ENCODE measurements at regions not wholly inside any gene's neighbourhood (a gene's known extent, or its start where the extent isn't known, plus 50 kb on each side); places are given as distances from the start of the nearest gene placed in this dataset.

GRCh38 chr18:67276638-67277037 lies 239.9 kb downstream of the DSEL start:
- Histone ChIP-seq H3K36me3 (ENCODE audit: control insufficient read depth in 4 of 4, insufficient read depth in 3 of 4, low read depth in 1 of 4, low read length in 3 of 4) (no peaks in the 10 kb centered on the region), H3K27me3 (ENCODE audit: control insufficient read depth in 4 of 4, insufficient read depth in 4 of 4, low read length in 3 of 4) (peaks cover 0 to 3% (median 0%) of the 10 kb centered on the region in 4 donors), H3K4me1 (ENCODE audit: control insufficient read depth in 4 of 4, insufficient read depth in 4 of 4, low read length in 3 of 4) (no peaks in the 10 kb centered on the region), H3K9me3 (ENCODE audit: control insufficient read depth in 4 of 4, low read length in 3 of 4) (no peaks in the 10 kb centered on the region), H3K4me3 (ENCODE audit: low read depth in 1 of 3, low read length in 3 of 3) (no peak overlapping the region), H3K9ac (ENCODE audit: low read depth in 1 of 2, low read length in 2 of 2) (no peak overlapping the region), H3K27ac (ENCODE audit: low read depth in 1 of 2, low read length in 2 of 2) (no peak overlapping the region)
- DNase-seq (ENCODE audit: low spot score) = no peak
- 72% methylated on average over 4 of the region's 4 CpGs for WGBS
- no peak for TF ChIP-seq REST (IDR thresholded peaks at IDR 0.05)
- TF ChIP-seq SP1 (IDR thresholded peaks at IDR 0.05) = no peak
- no peak for TF ChIP-seq RXRA (IDR thresholded peaks at IDR 0.05)
- no peak for TF ChIP-seq EGR1 (IDR thresholded peaks at IDR 0.05; ENCODE audit: low read depth in 2 of 2)
- TF ChIP-seq CTCF (IDR thresholded peaks at IDR 0.05; ENCODE audit: low read depth, low read length, missing input control) = no peak
- no peak for TF ChIP-seq GABPA (IDR thresholded peaks at IDR 0.05 in 1 of 2, conservative IDR thresholded peaks at IDR 0.05 in 1 of 2)
- TF ChIP-seq HNF4A (conservative IDR thresholded peaks at IDR 0.05) = no peak
- no peak for TF ChIP-seq JUND (IDR thresholded peaks at IDR 0.05)
- TF ChIP-seq ZBTB33 (IDR thresholded peaks at IDR 0.05) = no peak
- no peak for TF ChIP-seq FOXA1 (IDR thresholded peaks at IDR 0.05)
- no peak for TF ChIP-seq YY1 (IDR thresholded peaks at IDR 0.05)
- TF ChIP-seq RAD21 (IDR thresholded peaks at IDR 0.05) = no peak
- no peak for TF ChIP-seq MAX (IDR thresholded peaks at IDR 0.05)

- DNase-seq (ENCODE audit: low spot score) = no peak
- Histone ChIP-seq H3K36me3 (ENCODE audit: control insufficient read depth in 4 of 4, insufficient read depth in 3 of 4, low read depth in 1 of 4, low read length in 3 of 4) (no peaks in the 10 kb centered on the region), H3K9ac (ENCODE audit: low read depth in 1 of 2, low read length in 2 of 2) (no peak overlapping the region), H3K4me1 (ENCODE audit: control insufficient read depth in 4 of 4, insufficient read depth in 4 of 4, low read length in 3 of 4) (no peaks in the 10 kb centered on the region), H3K9me3 (ENCODE audit: control insufficient read depth in 4 of 4, low read length in 3 of 4) (no peaks in the 10 kb centered on the region), H3K4me3 (ENCODE audit: low read depth in 1 of 3, low read length in 3 of 3) (no peak overlapping the region), H3K27ac (ENCODE audit: low read depth in 1 of 2, low read length in 2 of 2) (no peak overlapping the region), H3K27me3 (ENCODE audit: control insufficient read depth in 4 of 4, insufficient read depth in 4 of 4, low read length in 3 of 4) (peaks cover 0 to 3% (median 0%) of the 10 kb centered on the region in 4 donors)
- TF ChIP-seq EGR1 (IDR thresholded peaks at IDR 0.05; ENCODE audit: low read depth in 2 of 2) (no peak), REST (IDR thresholded peaks at IDR 0.05) (no peak)
- WGBS = 69% methylated on average over 5 of the region's 5 CpGs
Observed at GRCh38 chr18:67273288-67273687, 243.2 kb downstream of the DSEL start.

Data from liver (tissue), 8 donors.